ENCODE measurements at regions not wholly inside any gene's neighbourhood (a gene's known extent, or its start where the extent isn't known, plus 50 kb on each side); places are given as distances from the start of the nearest gene placed in this dataset.

GRCh38 chr4:38456096-38456495, 207.9 kb upstream of the KLF3 start:
- H3K27ac ChIP-seq (ENCODE audit: low read length in 2 of 2): no peak overlapping the region

GRCh38 chr4:38461342-38461741, 202.7 kb upstream of the KLF3 start:
- H3K27me3 ChIP-seq (replicated peaks in 1 of 4; ENCODE audit: control extremely low read depth in 1 of 4, control insufficient read depth in 3 of 4, insufficient read depth in 4 of 4, low read length in 3 of 4): no peaks in the 10 kb centered on the region
- H3K4me1 Mint-ChIP-seq: peaks cover 6% of the 10 kb centered on the region
- intact Hi-C loops (cut with micrococcal nuclease): no loop called here
- H3K36me3 ChIP-seq (replicated peaks in 1 of 2; ENCODE audit: control extremely low read depth in 1 of 2, control insufficient read depth in 1 of 2, extremely low read depth in 1 of 2, insufficient read depth in 2 of 2, low read length in 1 of 2): no peaks in the 10 kb centered on the region
- H3K4me3 Mint-ChIP-seq: no peak overlapping the region
- TF ChIP-seq EZH2 (IDR thresholded peaks at IDR 0.05; ENCODE audit: borderline replicate concordance, insufficient read depth, low read depth, low read length, poor library complexity, severe bottlenecking): no peak
- TF ChIP-seq CTCF (IDR thresholded peaks at IDR 0.05): no peak
- H3K9me3 ChIP-seq (ENCODE audit: control extremely low read depth in 1 of 3, control insufficient read depth in 2 of 3, insufficient read depth in 1 of 3, low read length in 2 of 3): no peaks in the 10 kb centered on the region
- H3K27me3 Mint-ChIP-seq: peaks cover 3% of the 10 kb centered on the region
- no peak overlapping the region for H3K27ac Mint-ChIP-seq
- no peak overlapping the region for H3K4me3 ChIP-seq (ENCODE audit: control extremely low read depth in 1 of 5, extremely low read depth in 1 of 5, insufficient read depth in 1 of 5, low read depth in 2 of 5, low read length in 4 of 5)
- DNase-seq (no peak), ATAC-seq (ENCODE audit: low read depth) (no peak)
- H4K20me1 ChIP-seq (ENCODE audit: control insufficient read depth, insufficient read depth, low read length, poor library complexity, severe bottlenecking): no peaks in the 10 kb centered on the region
- ChIA-PET POLR2A (no interaction called here), CTCF (interaction anchor here (0.6 kb wide), 1 partner anchor 210 kb away, joined by 3 read pairs; no protein-coding TSS in a partner anchor)
- H3K9ac ChIP-seq (ENCODE audit: low read length): no peak overlapping the region
- no peak overlapping the region for H2AFZ ChIP-seq (ENCODE audit: insufficient read depth, low read depth, low read length, poor library complexity, severe bottlenecking)
- WGBS (ENCODE audit: insufficient coverage): 96% methylated on average over 7 of the region's 7 CpGs
- H3K9me3 Mint-ChIP-seq (ENCODE audit: insufficient read depth): no peaks in the 10 kb centered on the region
- H3K4me1 ChIP-seq (ENCODE audit: control insufficient read depth in 2 of 2, insufficient read depth in 2 of 2, low read length in 2 of 2): no peaks in the 10 kb centered on the region
- H3K27ac ChIP-seq (ENCODE audit: low read length in 2 of 2): no peak overlapping the region
- H3K79me2 ChIP-seq (ENCODE audit: control insufficient read depth, insufficient read depth, low read length): no peaks in the 10 kb centered on the region
- H3K4me2 ChIP-seq (replicated peaks; ENCODE audit: low read depth, low read length, poor library complexity, severe bottlenecking): no peak overlapping the region

More at GRCh38 chr4:38456096-38456495, 207.9 kb upstream of the KLF3 start:
- Mint-ChIP-seq H3K9me3 (ENCODE audit: insufficient read depth) (peaks cover 3% of the 10 kb centered on the region), H3K27me3 (peaks cover 17% of the 10 kb centered on the region), H3K4me1 (no peaks in the 10 kb centered on the region), H3K27ac (no peak overlapping the region), H3K4me3 (no peak overlapping the region)
- Histone ChIP-seq H3K9ac (ENCODE audit: low read length) (no peak overlapping the region), H3K4me2 (replicated peaks; ENCODE audit: low read depth, low read length, poor library complexity, severe bottlenecking) (no peak overlapping the region), H4K20me1 (ENCODE audit: control insufficient read depth, insufficient read depth, low read length, poor library complexity, severe bottlenecking) (no peaks in the 10 kb centered on the region), H3K4me1 (ENCODE audit: control insufficient read depth in 2 of 2, insufficient read depth in 2 of 2, low read length in 2 of 2) (no peaks in the 10 kb centered on the region), H3K36me3 (replicated peaks in 1 of 2; ENCODE audit: control extremely low read depth in 1 of 2, control insufficient read depth in 1 of 2, extremely low read depth in 1 of 2, insufficient read depth in 2 of 2, low read length in 1 of 2) (no peaks in the 10 kb centered on the region), H3K27me3 (replicated peaks in 1 of 4; ENCODE audit: control extremely low read depth in 1 of 4, control insufficient read depth in 3 of 4, insufficient read depth in 4 of 4, low read length in 3 of 4) (peaks cover 0 to 3% (median 0%) of the 10 kb centered on the region in 4 experiments), H3K9me3 (ENCODE audit: control extremely low read depth in 1 of 3, control insufficient read depth in 2 of 3, insufficient read depth in 1 of 3, low read length in 2 of 3) (no peaks in the 10 kb centered on the region), H3K4me3 (ENCODE audit: control extremely low read depth in 1 of 5, extremely low read depth in 1 of 5, insufficient read depth in 1 of 5, low read depth in 2 of 5, low read length in 4 of 5) (no peak overlapping the region), H2AFZ (ENCODE audit: insufficient read depth, low read depth, low read length, poor library complexity, severe bottlenecking) (no peak overlapping the region), H3K79me2 (ENCODE audit: control insufficient read depth, insufficient read depth, low read length) (no peaks in the 10 kb centered on the region)
- TF ChIP-seq EZH2 (IDR thresholded peaks at IDR 0.05; ENCODE audit: borderline replicate concordance, insufficient read depth, low read depth, low read length, poor library complexity, severe bottlenecking) (no peak), CTCF (IDR thresholded peaks at IDR 0.05) (no peak)
- ATAC-seq (ENCODE audit: low read depth) (no peak), DNase-seq (no peak)
- 78% methylated on average over 1 of the region's 1 CpG for WGBS (ENCODE audit: insufficient coverage)
- POLR2A ChIA-PET: no interaction called here
- CTCF ChIA-PET: no interaction called here
- intact Hi-C loops (cut with micrococcal nuclease): no loop called here

All from B cell (primary cell).